NB4 (cell line): ENCODE measurements at regions not wholly inside any gene's neighbourhood (a gene's known extent, or its start where the extent isn't known, plus 50 kb on each side); places are given as distances from the start of the nearest gene placed in this dataset.

Experiments
- DNase-seq: peaks from one replicate; pipeline ENCODE4 v3.0.0; 2010; ENCODE audit warnings: low read depth
- H3K4me3 ChIP-seq: one replicate; pipeline ENCODE4 v1.5.1; 2011; ENCODE audit warnings: mild to moderate bottlenecking, low read depth, low read length, moderate library complexity
- CTCF ChIP-seq: IDR thresholded peaks from one replicate; pipeline ENCODE4 v1.5.1; 2012; ENCODE audit warnings: low read depth, low read length
- MAX ChIP-seq: IDR thresholded peaks from 2 replicates; pipeline ENCODE4 v1.6.1; 2011; ENCODE audit warnings: low read depth, low read length
- MYC ChIP-seq: IDR thresholded peaks from 2 replicates; pipeline ENCODE4 v1.6.1; 2011; ENCODE audit warnings: low read depth, low read length
- POLR2A ChIP-seq: IDR thresholded peaks from 2 replicates; pipeline ENCODE4 v1.6.1; 2011; ENCODE audit warnings: mild to moderate bottlenecking; ENCODE audit not compliant: insufficient read length; ENCODE audit errors: extremely low read depth

- DNase-seq, result peak; percentile 90
- no peak overlapping the region for H3K4me3 ChIP-seq
- TF ChIP-seq MYC (no peak; the same call in 1 of the 2 replicates), CTCF (no peak), MAX (peak; percentile 67; the same call in 1 of the 2 replicates)
Observed at GRCh38 chr20:60653111-60653845, 598.8 kb upstream of the CDH4 start.

GRCh38 chr20:60658681-60659080, 593.4 kb upstream of the CDH4 start:
- TF ChIP-seq POLR2A (no peak), MAX (no peak), CTCF (no peak)
- no peak for DNase-seq
- H3K4me3 ChIP-seq, result no peak overlapping the region

- no peak for DNase-seq
- H3K4me3 ChIP-seq, result no peak overlapping the region
- TF ChIP-seq POLR2A (no peak), CTCF (no peak), MAX (no peak), MYC (no peak)
Observed at GRCh38 chr20:60659240-60659639, 592.8 kb upstream of the CDH4 start.

- no peak for TF ChIP-seq MAX
- no peak for TF ChIP-seq MYC
- no peak for TF ChIP-seq CTCF
- TF ChIP-seq POLR2A, result no peak
- H3K4me3 ChIP-seq, result no peak overlapping the region
- no peak for DNase-seq
Observed at GRCh38 chr20:60662307-60662706, 589.8 kb upstream of the CDH4 start.

- no peak for DNase-seq
- H3K4me3 ChIP-seq, result no peak overlapping the region
- no peak for TF ChIP-seq MAX
Observed at GRCh38 chr20:60664106-60664505, 588.0 kb upstream of the CDH4 start.

- H3K4me3 ChIP-seq, result no peak overlapping the region
- no peak for DNase-seq
- TF ChIP-seq MYC (no peak), POLR2A (no peak), CTCF (no peak), MAX (no peak)
Observed at GRCh38 chr20:60667641-60668040, 584.4 kb upstream of the CDH4 start.
